HUES64 (cell line): ENCODE measurements at regions not wholly inside any gene's neighbourhood (a gene's known extent, or its start where the extent isn't known, plus 50 kb on each side); places are given as distances from the start of the nearest gene placed in this dataset.

Experiments
- H3K27ac ChIP-seq: 2 replicates; pipeline ENCODE4 v1.7.0; 2013; ENCODE audit warnings: low read depth, low read length, inconsistent platforms
- H3K27me3 ChIP-seq: 2 replicates; pipeline ENCODE4 v1.6.1; 2013; ENCODE audit warnings: mild to moderate bottlenecking, low read length; ENCODE audit not compliant: insufficient read depth
- H3K36me3 ChIP-seq: 2 replicates; pipeline ENCODE4 v1.6.1; 2013; ENCODE audit warnings: mild to moderate bottlenecking, low read length; ENCODE audit not compliant: insufficient read depth
- H3K4me1 ChIP-seq: 2 replicates; pipeline ENCODE4 v1.6.1; 2013; ENCODE audit warnings: mild to moderate bottlenecking, low read length, moderate library complexity; ENCODE audit not compliant: insufficient read depth
- H3K4me3 ChIP-seq: 2 replicates; pipeline ENCODE4 v1.5.1; 2013; ENCODE audit warnings: mild to moderate bottlenecking, low read length, moderate library complexity
- H3K9ac ChIP-seq: 2 replicates; pipeline ENCODE4 v1.6.1; 2013; ENCODE audit warnings: mild to moderate bottlenecking, low read depth, low read length
- H3K9me3 ChIP-seq: 2 replicates; pipeline ENCODE4 v1.6.1; 2013; ENCODE audit warnings: low read depth, low read length; ENCODE audit not compliant: insufficient read depth
- WGBS: fragments of 150-250, 120-280 bp; methylation state at CpG from one replicate; pipeline ENCODE4 v1.1.7; 2013; ENCODE audit warnings: missing lambda C conversion rate; 5-methylcytosine and 5-hydroxymethylcytosine counted together

DNA sequence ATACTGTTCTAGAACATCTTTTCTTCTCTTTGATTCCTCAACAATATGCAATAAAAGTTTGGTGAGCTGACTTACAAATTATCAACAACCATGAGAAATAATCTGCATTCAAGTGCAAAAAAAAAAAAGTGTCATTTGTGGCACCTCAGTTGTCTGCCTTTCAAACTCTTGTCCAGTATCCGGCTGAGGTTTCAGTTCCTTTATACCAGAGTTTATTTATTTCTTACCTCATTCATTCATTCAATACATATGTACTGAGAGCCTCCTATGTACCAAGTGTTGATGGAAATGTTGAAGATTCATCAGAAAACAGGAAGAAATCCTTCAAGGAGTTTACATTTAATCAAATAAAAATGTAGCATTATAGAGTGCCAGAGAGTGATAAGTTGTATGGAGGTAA, 484.1 kb downstream of the RMST start:
- Histone ChIP-seq H3K9me3 (peaks cover 8% of the 10 kb centered on the region; the same call in 1 of the 2 replicates), H3K36me3 (no peaks in the 10 kb centered on the region), H3K27me3 (no peaks in the 10 kb centered on the region), H3K4me1 (no peaks in the 10 kb centered on the region; the same call in 1 of the 2 replicates), H3K9ac (no peak overlapping the region), H3K4me3 (no peak overlapping the region), H3K27ac (no peak overlapping the region)
- 73% methylated on average over 1 of the region's 1 CpG for WGBS

DNA sequence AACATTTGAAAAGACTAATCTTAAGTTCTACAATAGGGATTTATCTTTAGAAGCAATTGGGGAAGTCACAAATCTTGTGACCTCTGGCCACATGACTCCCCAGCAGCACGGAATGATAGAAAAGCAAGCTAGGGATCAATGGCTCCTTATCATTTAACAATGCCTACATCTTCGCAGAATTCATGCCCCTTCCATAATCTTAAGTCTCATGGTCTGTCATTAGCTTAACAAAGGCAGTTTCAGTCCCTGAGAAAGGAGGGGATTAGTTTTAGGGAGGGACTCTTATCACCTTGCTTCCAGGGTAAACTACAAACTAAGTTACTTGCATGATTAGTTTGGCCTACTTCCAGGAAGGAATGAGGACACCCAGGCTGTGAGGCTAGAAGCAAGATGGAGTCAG, 486.0 kb downstream of the RMST start:
- Histone ChIP-seq H3K9me3 (peaks cover 8% of the 10 kb centered on the region; the same call in 1 of the 2 replicates), H3K9ac (no peak overlapping the region), H3K4me1 (no peaks in the 10 kb centered on the region; the same call in 1 of the 2 replicates), H3K4me3 (no peak overlapping the region), H3K27me3 (no peaks in the 10 kb centered on the region), H3K27ac (no peak overlapping the region), H3K36me3 (no peaks in the 10 kb centered on the region)
- 81% methylated on average over 2 of the region's 2 CpGs for WGBS

DNA sequence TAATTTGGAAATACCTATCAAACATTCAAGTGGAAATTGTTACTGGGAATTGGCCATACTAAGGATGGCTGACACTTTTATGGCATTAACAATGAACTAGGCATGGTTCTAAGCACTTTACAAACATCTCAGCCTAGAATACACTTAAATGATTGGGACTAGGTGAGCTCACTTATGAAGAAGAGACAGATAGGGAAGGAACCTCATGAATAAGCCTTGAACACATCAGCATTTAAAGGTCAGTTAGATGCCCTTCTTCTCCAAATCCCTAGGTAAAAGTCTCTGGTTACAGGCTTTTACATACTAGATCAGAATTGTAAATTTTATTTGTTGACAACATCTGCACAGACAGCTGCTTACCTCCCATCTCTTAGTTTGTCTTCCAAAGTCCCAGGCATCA, 488.6 kb downstream of the RMST start:
- peaks cover 8% of the 10 kb centered on the region; the same call in 1 of the 2 replicates for H3K9me3 ChIP-seq
- H3K4me1 ChIP-seq: no peaks in the 10 kb centered on the region; the same call in 1 of the 2 replicates
- no peak overlapping the region for H3K4me3 ChIP-seq
- H3K9ac ChIP-seq: no peak overlapping the region
- no peaks in the 10 kb centered on the region for H3K36me3 ChIP-seq
- no peaks in the 10 kb centered on the region for H3K27me3 ChIP-seq
- no peak overlapping the region for H3K27ac ChIP-seq

DNA sequence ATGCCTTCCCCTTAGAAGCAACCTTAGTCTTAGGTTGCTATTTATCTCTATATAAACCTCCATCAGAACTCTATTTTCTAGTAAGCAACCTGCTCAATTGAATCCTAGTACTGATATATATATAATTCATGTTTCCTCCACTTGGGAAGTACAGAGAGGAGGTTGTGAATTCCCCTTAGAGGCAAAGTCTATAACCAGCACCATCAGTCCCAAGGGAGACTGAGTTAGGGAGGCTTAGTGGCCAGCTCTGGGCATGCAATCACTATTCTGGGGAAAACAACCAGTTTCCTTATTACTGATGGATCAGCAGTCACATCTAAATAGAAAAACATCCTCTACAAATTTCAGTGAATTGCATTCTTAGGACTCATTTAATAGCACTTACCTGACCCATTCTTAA, 489.1 kb downstream of the RMST start:
- H3K36me3 ChIP-seq: no peaks in the 10 kb centered on the region
- H3K9me3 ChIP-seq: peaks cover 13% of the 10 kb centered on the region; the same call in 1 of the 2 replicates
- no peak overlapping the region for H3K9ac ChIP-seq
- H3K27me3 ChIP-seq: no peaks in the 10 kb centered on the region
- H3K27ac ChIP-seq: no peak overlapping the region
- no peak overlapping the region for H3K4me3 ChIP-seq
- H3K4me1 ChIP-seq: no peaks in the 10 kb centered on the region; the same call in 1 of the 2 replicates

DNA sequence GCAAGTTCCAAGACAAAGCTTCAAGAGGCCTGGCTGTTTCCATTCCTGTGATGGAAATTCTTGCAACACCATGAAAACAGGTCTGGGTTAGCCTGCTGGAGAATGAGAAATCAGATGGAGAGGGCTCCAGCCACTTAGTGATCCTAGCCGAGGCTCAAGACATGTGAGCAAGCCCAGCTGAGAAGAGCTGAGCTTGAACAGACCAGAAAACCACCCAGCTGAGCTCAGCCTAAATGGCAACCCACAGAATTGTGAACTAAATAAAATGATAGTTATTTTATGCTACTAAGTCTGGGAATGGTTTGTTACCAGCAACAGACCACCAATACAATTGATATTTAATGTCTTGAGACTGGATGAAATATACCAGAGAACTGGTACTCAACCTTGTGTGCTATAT, 494.5 kb downstream of the RMST start:
- no peaks in the 10 kb centered on the region for H3K27me3 ChIP-seq
- no peak overlapping the region for H3K9ac ChIP-seq
- H3K27ac ChIP-seq: no peak overlapping the region
- no peaks in the 10 kb centered on the region for H3K4me1 ChIP-seq
- no peaks in the 10 kb centered on the region for H3K36me3 ChIP-seq
- H3K9me3 ChIP-seq: peaks cover 15% of the 10 kb centered on the region; the same call in 1 of the 2 replicates
- no peak overlapping the region for H3K4me3 ChIP-seq
- 100% methylated on average over 1 of the region's 1 CpG for WGBS

DNA sequence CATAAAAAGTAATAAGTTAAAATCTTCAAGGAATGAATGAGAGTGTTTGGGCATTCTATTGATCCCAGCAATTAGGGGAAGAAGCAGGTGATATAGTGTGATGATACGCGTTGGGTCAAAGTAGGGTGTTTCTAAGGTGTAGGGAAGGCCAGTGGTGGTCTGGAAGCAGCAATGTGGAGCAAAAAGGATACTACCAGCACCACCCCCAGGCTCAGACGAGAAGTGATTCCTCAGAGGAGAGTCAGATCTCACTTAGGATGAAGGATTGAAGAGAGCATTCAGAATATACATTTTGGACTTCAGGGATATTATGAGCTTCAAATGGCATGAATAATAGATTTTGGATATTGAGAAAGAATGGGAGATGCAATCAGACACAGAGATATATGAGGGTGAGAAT, 497.6 kb downstream of the RMST start:
- Histone ChIP-seq H3K4me1 (no peaks in the 10 kb centered on the region), H3K4me3 (no peak overlapping the region), H3K9me3 (peaks cover 15% of the 10 kb centered on the region; the same call in 1 of the 2 replicates), H3K36me3 (no peaks in the 10 kb centered on the region), H3K9ac (no peak overlapping the region), H3K27ac (no peak overlapping the region), H3K27me3 (no peaks in the 10 kb centered on the region)
- 83% methylated on average over 3 of the region's 3 CpGs for WGBS

DNA sequence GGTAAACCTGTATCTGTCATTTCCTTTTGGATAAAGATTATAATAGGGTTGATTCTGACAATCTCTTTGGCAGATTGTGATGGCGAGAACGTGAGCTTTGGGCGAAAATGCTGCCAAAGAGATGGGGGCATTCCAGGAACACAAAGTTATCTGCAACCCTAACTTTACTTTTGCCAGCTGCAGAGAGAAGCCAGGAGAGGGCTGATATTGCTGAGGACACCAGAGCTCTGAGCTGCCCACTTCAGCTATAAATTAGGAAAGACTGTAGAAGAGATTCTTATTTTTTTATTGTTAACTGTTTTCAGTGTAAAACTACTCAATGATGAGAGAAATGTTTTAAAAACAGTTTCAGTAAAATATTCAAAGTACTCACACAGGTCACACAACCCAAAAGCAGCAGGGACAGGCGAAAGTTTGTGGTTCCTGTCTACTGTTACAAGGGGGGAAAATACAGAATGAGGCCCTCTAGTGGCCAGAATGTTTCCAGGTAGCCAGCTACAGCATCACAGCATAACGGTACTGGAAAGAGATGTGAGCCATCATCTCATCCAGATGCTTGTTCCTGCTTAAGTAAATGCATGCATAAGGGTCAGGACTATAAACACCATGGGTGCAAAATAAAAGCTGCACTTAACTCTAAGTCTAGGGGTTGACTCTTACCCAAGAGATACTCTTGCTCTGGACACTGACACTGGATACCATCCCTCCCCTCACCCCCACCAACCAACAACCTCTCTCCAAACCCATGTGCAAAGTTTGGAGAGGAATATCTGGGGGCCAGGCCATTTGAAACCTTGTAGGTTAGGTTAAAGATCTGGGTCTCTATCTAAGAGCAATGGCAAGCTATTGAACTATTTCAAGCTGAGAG, 498.4 kb downstream of the RMST start:
- H3K4me3 ChIP-seq: no peak overlapping the region
- H3K9ac ChIP-seq: no peak overlapping the region
- H3K4me1 ChIP-seq: no peaks in the 10 kb centered on the region
- WGBS: 78% methylated on average over 5 of the region's 5 CpGs
- H3K9me3 ChIP-seq: peaks cover 15% of the 10 kb centered on the region; the same call in 1 of the 2 replicates
- no peaks in the 10 kb centered on the region for H3K27me3 ChIP-seq
- no peak overlapping the region for H3K27ac ChIP-seq
- no peaks in the 10 kb centered on the region for H3K36me3 ChIP-seq

DNA sequence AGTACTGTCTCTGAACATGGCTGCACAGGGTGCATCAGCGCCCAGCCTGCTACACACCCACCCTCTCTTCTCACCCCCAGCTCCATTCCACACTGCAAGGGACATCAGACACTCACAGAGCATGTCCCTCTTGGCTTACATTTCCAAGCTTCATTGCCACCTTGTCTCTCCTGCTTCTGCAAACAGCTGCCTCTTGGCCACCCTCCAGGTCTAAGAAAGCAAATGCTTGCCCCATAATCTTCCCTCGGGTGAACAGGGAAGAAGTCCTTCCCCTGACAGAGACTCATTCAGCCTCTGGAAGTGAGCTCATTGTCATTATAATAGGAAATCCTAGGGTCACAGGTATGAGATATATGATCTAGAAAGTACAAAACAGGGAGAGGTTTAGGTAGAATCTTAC, 505.2 kb downstream of the RMST start:
- no peak overlapping the region for H3K9ac ChIP-seq
- no peak overlapping the region for H3K27ac ChIP-seq
- no peaks in the 10 kb centered on the region for H3K36me3 ChIP-seq
- no peaks in the 10 kb centered on the region for H3K4me1 ChIP-seq
- H3K27me3 ChIP-seq: no peaks in the 10 kb centered on the region
- 81% methylated on average over 2 of the region's 2 CpGs for WGBS
- no peaks in the 10 kb centered on the region for H3K9me3 ChIP-seq
- H3K4me3 ChIP-seq: no peak overlapping the region

DNA sequence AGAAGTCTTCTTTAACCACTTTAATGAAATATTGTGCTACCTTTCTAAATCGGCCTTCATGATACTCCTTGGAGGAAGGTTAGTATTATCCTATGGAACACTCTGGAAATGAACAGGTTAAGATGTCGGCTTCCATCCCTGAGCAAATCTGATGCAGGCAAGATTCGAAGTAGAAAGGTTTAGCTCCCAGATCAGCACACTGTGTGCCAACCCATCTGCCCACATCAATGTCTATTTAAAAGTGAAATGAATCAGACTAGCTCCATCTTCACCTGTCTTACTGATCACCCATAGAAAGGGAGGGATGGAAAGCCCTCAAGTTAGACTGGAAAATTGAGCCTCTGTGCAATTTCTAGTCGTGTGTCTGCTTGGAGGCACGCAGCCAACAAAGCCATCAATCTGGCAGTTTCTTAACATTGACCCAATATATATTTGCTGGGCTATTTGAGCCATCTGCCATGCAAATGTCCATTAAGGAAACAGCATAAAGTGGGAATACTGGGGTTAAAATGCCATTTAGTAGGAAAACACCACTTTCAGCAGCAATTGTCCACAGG, 506.1 kb downstream of the RMST start:
- H3K4me1 ChIP-seq: no peaks in the 10 kb centered on the region
- no peak overlapping the region for H3K9ac ChIP-seq
- no peaks in the 10 kb centered on the region for H3K9me3 ChIP-seq
- no peak overlapping the region for H3K4me3 ChIP-seq
- 92% methylated on average over 5 of the region's 5 CpGs for WGBS
- H3K27me3 ChIP-seq: no peaks in the 10 kb centered on the region
- no peaks in the 10 kb centered on the region for H3K36me3 ChIP-seq
- no peak overlapping the region for H3K27ac ChIP-seq

DNA sequence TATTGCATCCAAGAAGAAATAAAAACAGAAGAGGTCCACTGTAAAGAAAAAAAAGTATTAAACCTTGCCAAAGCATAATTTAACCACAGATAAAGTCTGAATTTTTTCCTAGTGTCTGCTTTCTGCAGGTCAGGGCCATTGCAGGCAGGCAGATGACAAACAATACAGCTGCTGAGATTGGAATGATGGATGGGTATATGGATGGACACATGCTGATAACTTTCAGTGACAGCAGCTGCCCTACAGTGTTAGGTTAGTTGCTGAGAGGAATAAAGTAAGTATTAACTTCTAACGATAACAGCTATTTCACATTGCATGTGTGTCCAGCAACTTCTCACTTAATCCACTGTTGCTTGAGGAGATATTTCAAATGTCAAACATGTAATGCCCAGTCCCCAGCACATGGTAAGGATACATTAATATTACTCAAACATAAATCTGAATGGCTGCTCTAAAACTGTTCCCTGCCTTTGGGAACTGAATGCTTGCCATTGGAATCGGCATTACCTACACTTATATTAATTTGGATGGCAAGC, 515.3 kb downstream of the RMST start:
- Histone ChIP-seq H3K4me3 (no peak overlapping the region), H3K36me3 (no peaks in the 10 kb centered on the region), H3K9me3 (no peaks in the 10 kb centered on the region), H3K9ac (no peak overlapping the region), H3K27ac (no peak overlapping the region), H3K27me3 (no peaks in the 10 kb centered on the region), H3K4me1 (0 out of 2 replicates have a peak, but pooled peaks cover 6% of the 10 kb centered on the region)
- WGBS: 100% methylated on average over 1 of the region's 2 CpGs

DNA sequence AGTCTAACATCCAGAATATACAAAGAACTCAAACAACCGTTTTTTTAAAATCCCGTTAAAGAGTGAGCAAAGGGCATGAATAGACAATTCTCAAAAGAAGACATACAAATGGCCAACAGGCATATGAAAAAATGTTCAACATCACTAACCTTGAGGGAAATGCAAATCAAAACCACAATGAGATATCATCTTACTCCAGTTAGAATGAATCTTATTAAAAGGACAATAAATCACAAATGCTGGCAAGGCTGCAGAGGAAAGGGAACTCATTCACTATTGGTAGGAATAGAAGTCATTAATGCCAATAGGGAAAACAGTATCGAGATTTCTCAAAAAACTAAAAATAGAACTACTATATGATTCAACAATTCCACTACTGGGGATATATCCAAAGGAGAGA, 520.1 kb downstream of the RMST start:
- 97% methylated on average over 2 of the region's 3 CpGs for WGBS
- Histone ChIP-seq H3K36me3 (no peaks in the 10 kb centered on the region), H3K27ac (no peak overlapping the region)

More for the DNA sequence above, 520.1 kb downstream of the RMST start:
- no peak overlapping the region for H3K9ac ChIP-seq
- no peaks in the 10 kb centered on the region for H3K27me3 ChIP-seq
- no peaks in the 10 kb centered on the region for H3K9me3 ChIP-seq
- H3K4me3 ChIP-seq: no peak overlapping the region
- 0 out of 2 replicates have a peak, but pooled peaks cover 6% of the 10 kb centered on the region for H3K4me1 ChIP-seq
